ENCODE measurements at regions not wholly inside any gene's neighbourhood (a gene's known extent, or its start where the extent isn't known, plus 50 kb on each side); places are given as distances from the start of the nearest gene placed in this dataset.

DNA sequence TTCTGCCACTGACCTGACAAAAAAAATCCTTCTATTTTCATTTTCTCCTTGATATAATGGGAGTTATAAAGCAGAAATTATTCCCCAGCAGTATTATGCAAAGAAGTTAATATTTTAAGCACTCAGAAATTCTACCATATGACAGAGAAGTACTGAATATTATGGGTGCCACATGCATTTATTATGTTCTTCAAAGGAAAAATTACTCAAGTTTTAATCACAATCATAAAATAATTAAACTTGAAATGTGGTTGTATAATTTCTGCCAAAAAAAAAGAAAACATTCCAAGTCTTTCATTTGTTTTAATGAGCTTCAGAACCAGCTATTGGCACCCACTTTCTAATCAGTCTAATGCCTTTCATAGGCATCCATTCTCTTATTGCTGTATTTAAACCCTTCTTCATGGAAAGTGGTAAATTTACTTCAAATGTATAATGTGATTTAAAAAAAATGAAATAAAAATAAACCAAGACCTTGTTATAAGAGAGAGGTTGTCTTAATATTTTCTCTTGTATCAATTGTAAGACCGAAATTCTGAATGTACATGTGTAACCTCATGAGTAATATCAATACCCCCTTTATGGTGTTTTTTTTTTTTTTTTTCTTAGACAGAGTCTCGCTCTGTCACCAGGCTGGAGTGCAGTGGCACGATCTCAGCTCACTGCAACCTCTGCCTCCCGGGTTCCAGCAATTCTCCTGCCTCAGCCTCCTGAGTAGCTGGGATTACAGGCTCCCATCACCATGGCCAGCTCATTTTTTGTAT is 302.3 kb downstream of the IRS1 start:
- no peaks in the 10 kb centered on the region for H3K9me3 ChIP-seq
- no peaks in the 10 kb centered on the region for H3K27me3 ChIP-seq (ENCODE audit: low read depth)
- no peaks in the 10 kb centered on the region for H3K36me3 ChIP-seq (replicated peaks)
- no peaks in the 10 kb centered on the region for H3K4me1 ChIP-seq
- no peak for DNase-seq (ENCODE audit: low spot score in 2 of 2)
- H3K4me3 ChIP-seq: no peak overlapping the region
- in situ Hi-C loops (cut with MboI; ENCODE audit: low sequenced_read_pairs): no loop called here

DNA sequence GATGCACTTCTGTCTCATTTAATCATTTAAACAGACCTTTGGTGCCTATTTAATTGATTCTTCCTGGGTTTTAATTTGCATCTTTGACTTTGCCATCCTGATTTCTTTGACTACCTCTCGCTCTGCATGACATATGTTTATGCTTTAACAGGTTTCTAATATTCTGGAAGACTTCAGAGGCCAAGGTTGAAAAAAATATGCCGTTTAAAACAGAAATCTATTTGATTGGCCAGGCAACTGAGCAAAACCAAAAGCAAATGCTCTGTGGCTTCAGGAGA is 303.4 kb downstream of the IRS1 start:
- no peak for DNase-seq (ENCODE audit: low spot score in 2 of 2)
- no peaks in the 10 kb centered on the region for H3K4me1 ChIP-seq
- in situ Hi-C loops (cut with MboI; ENCODE audit: low sequenced_read_pairs): no loop called here
- no peaks in the 10 kb centered on the region for H3K27me3 ChIP-seq (ENCODE audit: low read depth)
- H3K9me3 ChIP-seq: no peaks in the 10 kb centered on the region
- no peaks in the 10 kb centered on the region for H3K36me3 ChIP-seq (replicated peaks)
- H3K4me3 ChIP-seq: no peak overlapping the region

- no peaks in the 10 kb centered on the region for H3K4me1 ChIP-seq
Observed at GRCh38 chr2:226495466-226496272, 304.0 kb downstream of the IRS1 start.

DNA sequence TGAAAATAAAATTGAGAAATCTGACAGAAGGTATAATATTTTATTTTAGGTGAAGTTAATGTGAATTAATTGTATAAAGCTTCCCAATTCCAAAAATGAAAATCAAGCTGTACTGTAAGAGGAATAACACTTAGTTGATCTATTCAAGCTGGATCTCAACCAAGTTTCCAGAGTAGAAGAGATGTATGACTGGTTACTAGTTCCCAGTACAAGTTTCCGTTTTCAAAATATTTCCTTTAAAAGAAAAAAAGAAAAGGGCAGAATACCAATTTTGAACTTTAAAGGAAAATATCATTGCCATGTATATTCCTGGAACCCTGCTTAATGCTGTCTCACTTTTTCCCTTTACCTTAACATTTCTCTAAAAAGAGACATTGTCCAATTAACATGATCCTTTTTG is 308.5 kb downstream of the IRS1 start:
- Histone ChIP-seq H3K9me3 (no peaks in the 10 kb centered on the region), H3K4me1 (no peaks in the 10 kb centered on the region), H3K36me3 (replicated peaks) (no peaks in the 10 kb centered on the region), H3K27me3 (ENCODE audit: low read depth) (no peaks in the 10 kb centered on the region), H3K4me3 (no peak overlapping the region)
- in situ Hi-C loops (cut with MboI; ENCODE audit: low sequenced_read_pairs): no loop called here
- DNase-seq (ENCODE audit: low spot score in 2 of 2): no peak

More at GRCh38 chr2:226495466-226496272, 304.0 kb downstream of the IRS1 start:
- H3K9me3 ChIP-seq: no peaks in the 10 kb centered on the region
- H3K36me3 ChIP-seq (replicated peaks): no peaks in the 10 kb centered on the region
- no peak for DNase-seq (ENCODE audit: low spot score in 2 of 2)
- no peaks in the 10 kb centered on the region for H3K27me3 ChIP-seq (ENCODE audit: low read depth)
- no peak overlapping the region for H3K4me3 ChIP-seq
- in situ Hi-C loops (cut with MboI; ENCODE audit: low sequenced_read_pairs): no loop called here

GRCh38 chr2:226489775-226490541 is 309.7 kb downstream of the IRS1 start:
- Histone ChIP-seq H3K36me3 (replicated peaks) (no peaks in the 10 kb centered on the region), H3K27me3 (ENCODE audit: low read depth) (no peaks in the 10 kb centered on the region), H3K4me1 (no peaks in the 10 kb centered on the region), H3K4me3 (no peak overlapping the region), H3K9me3 (no peaks in the 10 kb centered on the region)
- no peak for DNase-seq (ENCODE audit: low spot score in 2 of 2)
- in situ Hi-C loops (cut with MboI; ENCODE audit: low sequenced_read_pairs): no loop called here

DNA sequence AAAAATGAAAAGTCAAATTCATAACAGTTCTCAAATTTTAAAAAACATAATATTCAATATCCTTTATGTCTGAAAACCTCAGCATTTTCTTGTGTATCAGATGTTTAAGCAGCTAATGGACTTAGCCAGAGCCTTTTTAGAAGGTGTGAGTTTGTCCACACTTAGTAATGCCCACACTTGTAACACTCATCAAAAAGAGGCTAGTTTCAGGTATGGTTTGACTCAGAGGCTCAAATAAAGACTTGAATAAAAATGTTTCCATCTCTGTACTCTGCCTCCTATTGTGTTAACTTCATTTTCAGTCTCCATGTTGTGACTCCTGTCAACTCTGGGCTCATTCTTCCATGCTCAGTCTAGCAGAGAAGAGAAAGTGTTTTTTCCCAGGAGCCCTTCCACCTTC is 311.6 kb downstream of the IRS1 start:
- no peak for DNase-seq (ENCODE audit: low spot score in 2 of 2)
- Histone ChIP-seq H3K27me3 (ENCODE audit: low read depth) (no peaks in the 10 kb centered on the region), H3K4me3 (no peak overlapping the region), H3K4me1 (peaks cover 12% of the 10 kb centered on the region), H3K9me3 (no peaks in the 10 kb centered on the region), H3K36me3 (replicated peaks) (no peaks in the 10 kb centered on the region)
- in situ Hi-C loops (cut with MboI; ENCODE audit: low sequenced_read_pairs): no loop called here

- H3K9me3 ChIP-seq: no peaks in the 10 kb centered on the region
- no peaks in the 10 kb centered on the region for H3K36me3 ChIP-seq (replicated peaks)
- DNase-seq (ENCODE audit: low spot score in 2 of 2): no peak
- H3K4me1 ChIP-seq: peaks cover 16% of the 10 kb centered on the region
- no peaks in the 10 kb centered on the region for H3K27me3 ChIP-seq (ENCODE audit: low read depth)
- in situ Hi-C loops (cut with MboI; ENCODE audit: low sequenced_read_pairs): no loop called here
- H3K4me3 ChIP-seq: no peak overlapping the region
Observed at GRCh38 chr2:226487573-226487972, 312.0 kb downstream of the IRS1 start.

DNA sequence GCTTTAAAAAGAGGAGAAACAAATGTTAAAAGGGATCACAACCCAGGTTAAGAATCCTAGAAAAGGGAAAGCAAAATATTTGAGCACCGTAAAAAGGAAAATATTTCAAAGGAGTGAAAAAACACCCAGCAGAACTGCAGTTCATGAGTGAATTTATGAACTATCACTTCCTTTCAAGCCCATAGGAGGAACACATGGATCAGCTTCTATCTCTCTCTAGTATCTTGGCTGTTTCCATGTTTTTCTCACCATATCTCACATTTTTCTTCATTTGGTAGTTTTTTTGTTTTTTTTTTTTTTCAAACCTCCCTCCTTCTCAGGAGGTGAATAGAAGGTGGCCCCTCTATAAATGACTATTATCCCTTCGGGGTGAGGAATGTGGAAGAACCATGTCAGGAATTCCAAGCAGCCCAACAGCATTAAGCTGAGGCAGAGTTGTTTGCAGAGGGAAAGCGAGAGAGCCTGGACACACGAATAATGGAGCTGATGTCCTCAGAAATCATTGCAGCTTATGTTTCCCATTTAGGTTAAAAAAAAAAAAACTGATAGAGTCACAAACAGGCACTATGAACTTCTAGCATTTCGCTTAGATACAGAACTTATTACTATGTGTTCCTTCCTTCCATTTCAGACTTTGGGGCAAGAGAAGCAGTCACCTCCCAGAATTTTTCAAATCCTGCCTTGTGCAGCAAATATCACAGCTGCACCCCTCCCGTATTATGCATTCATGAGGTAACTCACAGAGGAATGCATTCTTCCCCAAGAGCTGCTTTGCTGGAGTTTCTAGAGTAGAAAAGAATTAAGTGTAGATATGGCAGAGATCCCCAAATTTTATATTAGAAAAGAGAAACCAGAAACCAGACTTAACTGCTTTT is 315.6 kb downstream of the IRS1 start:
- Histone ChIP-seq H3K9me3 (no peaks in the 10 kb centered on the region), H3K4me3 (no peak overlapping the region), H3K36me3 (replicated peaks) (no peaks in the 10 kb centered on the region), H3K27me3 (ENCODE audit: low read depth) (no peaks in the 10 kb centered on the region), H3K4me1 (peaks cover 27% of the 10 kb centered on the region)
- in situ Hi-C loops (cut with MboI; ENCODE audit: low sequenced_read_pairs): no loop called here
- DNase-seq (ENCODE audit: low spot score in 2 of 2): peak; percentile 26 to 47

- in situ Hi-C loops (cut with MboI; ENCODE audit: low sequenced_read_pairs): no loop called here
- Histone ChIP-seq H3K9me3 (no peaks in the 10 kb centered on the region), H3K36me3 (replicated peaks) (no peaks in the 10 kb centered on the region), H3K4me1 (peaks cover 33% of the 10 kb centered on the region), H3K27me3 (ENCODE audit: low read depth) (no peaks in the 10 kb centered on the region), H3K4me3 (no peak overlapping the region)
- no peak for DNase-seq (ENCODE audit: low spot score in 2 of 2)
Observed at GRCh38 chr2:226483143-226483542, 316.5 kb downstream of the IRS1 start.

DNA sequence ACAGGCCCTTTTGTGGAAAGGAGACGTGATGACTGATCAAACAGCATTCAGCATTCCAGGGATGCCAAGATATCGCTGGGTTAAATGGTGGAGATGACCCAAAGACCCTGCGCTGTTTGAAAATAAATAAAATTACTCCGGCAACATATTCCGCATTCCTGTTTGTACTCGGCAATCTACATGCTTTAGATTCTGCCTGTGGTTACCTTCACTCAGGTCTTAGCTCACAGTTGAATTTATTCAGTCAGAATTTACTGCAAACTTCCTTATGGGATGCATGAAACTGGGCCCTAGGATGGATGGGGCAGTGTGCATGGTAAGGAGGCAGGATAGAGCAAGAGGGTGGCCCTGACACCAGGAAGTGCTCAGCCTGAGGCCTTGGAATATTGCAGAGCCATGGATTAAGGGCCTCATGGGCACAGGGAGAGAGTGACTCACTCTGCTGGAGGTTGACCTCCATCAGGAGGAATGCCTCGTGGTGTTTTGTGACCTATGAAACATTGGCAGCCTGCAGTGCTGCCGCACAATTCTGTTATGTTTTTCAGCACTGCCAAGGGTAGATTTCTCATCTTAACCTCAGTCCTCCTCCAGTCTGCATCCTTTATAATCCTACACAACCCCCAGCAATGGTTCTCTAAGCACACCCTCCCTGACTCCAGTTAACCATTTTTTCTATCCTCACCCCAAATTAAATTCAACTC is 321.4 kb downstream of the IRS1 start:
- DNase-seq (ENCODE audit: low spot score in 2 of 2): peak; percentile 3 to 14
- no peak overlapping the region for H3K4me3 ChIP-seq

GRCh38 chr2:226477221-226478108 is 322.2 kb downstream of the IRS1 start:
- DNase-seq (ENCODE audit: low spot score in 2 of 2): no peak
- no peaks in the 10 kb centered on the region for H3K36me3 ChIP-seq (replicated peaks)
- H3K4me1 ChIP-seq: peaks cover 19% of the 10 kb centered on the region
- H3K4me3 ChIP-seq: no peak overlapping the region
- no peaks in the 10 kb centered on the region for H3K27me3 ChIP-seq (ENCODE audit: low read depth)
- no peaks in the 10 kb centered on the region for H3K9me3 ChIP-seq
- in situ Hi-C loops (cut with MboI; ENCODE audit: low sequenced_read_pairs): no loop called here

More for the DNA sequence above, 321.4 kb downstream of the IRS1 start:
- H3K36me3 ChIP-seq (replicated peaks): no peaks in the 10 kb centered on the region
- H3K27me3 ChIP-seq (ENCODE audit: low read depth): no peaks in the 10 kb centered on the region
- peaks cover 26% of the 10 kb centered on the region for H3K4me1 ChIP-seq
- no peaks in the 10 kb centered on the region for H3K9me3 ChIP-seq
- in situ Hi-C loops (cut with MboI; ENCODE audit: low sequenced_read_pairs): no loop called here

- Histone ChIP-seq H3K36me3 (replicated peaks) (no peaks in the 10 kb centered on the region), H3K27me3 (ENCODE audit: low read depth) (no peaks in the 10 kb centered on the region), H3K9me3 (no peaks in the 10 kb centered on the region), H3K4me3 (no peak overlapping the region), H3K4me1 (peaks cover 9% of the 10 kb centered on the region)
- in situ Hi-C loops (cut with MboI; ENCODE audit: low sequenced_read_pairs): no loop called here
- DNase-seq (ENCODE audit: low spot score in 2 of 2): peak in 1 of 2 experiments; percentile 16
Observed at GRCh38 chr2:226475650-226476049, 324.0 kb downstream of the IRS1 start.

Data from HAP-1 (cell line).